SK-N-SH (cell line): ENCODE measurements at regions not wholly inside any gene's neighbourhood (a gene's known extent, or its start where the extent isn't known, plus 50 kb on each side); places are given as distances from the start of the nearest gene placed in this dataset.

Source experiments
- CTCF ChIA-PET: fragments of 300-600, 350-600 bp; formaldehyde crosslinking; extraction: SDS; loops from one replicate; lab custom pipeline; 2021; lab: Yijun Ruan, JAX
- POLR2A ChIA-PET: fragments of 350-600 bp; sonication (Branson Sonifier 250); formaldehyde crosslinking; extraction: SDS; loops from one replicate; lab custom pipeline; 2020; ENCODE audit warnings: antibody characterized with exemption, inconsistent platforms; lab: Yijun Ruan, JAX
- DNase-seq: peaks from one replicate; pipeline ENCODE4 v3.0.0; 2012
- H2AFZ ChIP-seq: fragments of 200-600 bp; sonication (generic); 2 replicates; pipeline ENCODE4 v1.8.1; 2016; ENCODE audit warnings: antibody characterized with exemption, mild to moderate bottlenecking, low read depth
- H3F3A ChIP-seq: fragments of 200-600 bp; sonication (generic); replicated peaks from 2 replicates; pipeline ENCODE3; 2016; ENCODE audit warnings: antibody characterized with exemption, mild to moderate bottlenecking; ENCODE audit not compliant: insufficient read depth
- H3K27ac ChIP-seq, 2 experiments: fragments of 200-500 bp in 1 of 2; fragments of 200-600 bp in 1 of 2; sonication (Bioruptor generic) in 1 of 2; sonication (generic), shearing (Covaris generic) in 1 of 2; 2 replicates each; pipeline versions ENCODE4 v1.5.1 to v1.6.1; 2014 to 2016; ENCODE audit warnings: low read depth in 2 of 2, inconsistent platforms in 1 of 2, low read length in 1 of 2, mild to moderate bottlenecking in 1 of 2, mixed read lengths in 1 of 2
- H3K27me3 ChIP-seq: fragments of 200-600 bp; sonication (generic), shearing (Covaris generic); 2 replicates; pipeline ENCODE4 v1.6.1; 2016; ENCODE audit warnings: mixed run types; ENCODE audit not compliant: insufficient read depth
- H3K36me3 ChIP-seq, 2 experiments: fragments of 200-500 bp in 1 of 2; fragments of 200-600 bp in 1 of 2; sonication (Bioruptor generic) in 1 of 2; sonication (generic) in 1 of 2; replicated peaks in 1 of 2; 2 replicates each; pipeline versions ENCODE3 to v1.5.1; 2014 to 2016; ENCODE audit warnings: low read length in 1 of 2, mild to moderate bottlenecking in 1 of 2; ENCODE audit not compliant: insufficient read depth in 2 of 2, control insufficient read depth in 1 of 2
- H3K4me1 ChIP-seq, 2 experiments: fragments of 200-500 bp in 1 of 2; fragments of 200-600 bp in 1 of 2; sonication (Bioruptor generic) in 1 of 2; sonication (generic), shearing (Covaris generic) in 1 of 2; 2 replicates each; pipeline versions ENCODE4 v1.5.1 to v1.6.1; 2014 to 2016; ENCODE audit warnings: low read depth in 1 of 2, low read length in 1 of 2, mixed run types in 1 of 2; ENCODE audit not compliant: insufficient read depth in 2 of 2, control insufficient read depth in 1 of 2
- H3K4me2 ChIP-seq: fragments of 200-600 bp; sonication (generic), shearing (Covaris generic); 2 replicates; pipeline ENCODE4 v1.6.1; 2017; ENCODE audit warnings: mixed run types
- H3K4me3 ChIP-seq, 2 experiments: fragments of 200-500 bp in 1 of 2; fragments of 200-600 bp in 1 of 2; sonication (Bioruptor generic) in 1 of 2; sonication (generic), shearing (Covaris generic) in 1 of 2; 2 replicates each; pipeline versions ENCODE4 v1.5.1 to v1.8.1; 2014 to 2016; ENCODE audit warnings: low read depth in 2 of 2, inconsistent platforms in 1 of 2, low read length in 1 of 2, mild to moderate bottlenecking in 1 of 2, mixed read lengths in 1 of 2, moderate library complexity in 1 of 2
- H3K79me2 ChIP-seq: fragments of 200-600 bp; sonication (generic); 2 replicates; pipeline ENCODE4 v1.8.1; 2017; ENCODE audit warnings: mild to moderate bottlenecking; ENCODE audit not compliant: insufficient read depth
- H3K9ac ChIP-seq: fragments of 200-600 bp; sonication (generic); 2 replicates; pipeline ENCODE4 v1.6.1; 2017; ENCODE audit warnings: mixed run types
- H3K9me2 ChIP-seq: fragments of 200-600 bp; sonication (generic); 2 replicates; pipeline ENCODE4 v1.6.1; 2017; ENCODE audit warnings: mixed run types
- H3K9me3 ChIP-seq: fragments of 200-600 bp; sonication (generic); 2 replicates; pipeline ENCODE4 v1.6.1; 2017; ENCODE audit warnings: mixed run types, mild to moderate bottlenecking, moderate library complexity
- H4K20me1 ChIP-seq: fragments of 200-600 bp; sonication (generic); 2 replicates; pipeline ENCODE4 v1.6.1; 2017; ENCODE audit warnings: mild to moderate bottlenecking, mixed run types; ENCODE audit not compliant: insufficient read depth
- CHD2 ChIP-seq: fragments of 150-350 bp; IDR thresholded peaks from 2 replicates; pipeline ENCODE4 v1.6.1; 2018; ENCODE audit warnings: low read length; ENCODE audit not compliant: partially characterized antibody
- CTCF ChIP-seq: fragments of 200-600 bp; sonication (generic); IDR thresholded peaks from 2 replicates; pipeline ENCODE4 v1.6.1; 2017; ENCODE audit warnings: antibody characterized with exemption, mild to moderate bottlenecking, moderate library complexity
- ELF1 ChIP-seq: IDR thresholded peaks from 2 replicates; pipeline ENCODE4 v1.4.0; 2012
- EP300 ChIP-seq, 2 experiments: IDR thresholded peaks; 2 replicates each; pipeline versions ENCODE4 v1.4.0 to v1.6.1; 2012; ENCODE audit warnings: borderline replicate concordance in 1 of 2, low read depth in 1 of 2, low read length in 1 of 2
- FOSL2 ChIP-seq: IDR thresholded peaks from 2 replicates; pipeline ENCODE4 v1.4.0; 2012; ENCODE audit warnings: low read depth, mild to moderate bottlenecking, moderate library complexity, borderline replicate concordance
- FOXJ3 ChIP-seq: sonication (generic); formaldehyde crosslinking; IDR thresholded peaks from 2 replicates; pipeline ENCODE4 v1.5.1; 2020; ENCODE audit warnings: mild to moderate bottlenecking, missing genetic modification reagents
- GATA2 ChIP-seq: sonication (generic); formaldehyde crosslinking; IDR thresholded peaks from 2 replicates; pipeline ENCODE4 v1.5.0; 2020; ENCODE audit warnings: mild to moderate bottlenecking, missing genetic modification reagents
- IRF3 ChIP-seq: fragments of 150-350 bp; IDR thresholded peaks from 2 replicates; pipeline ENCODE4 v1.6.1; 2016; ENCODE audit warnings: mild to moderate bottlenecking, low read depth, low read length
- JUND ChIP-seq: IDR thresholded peaks from 2 replicates; pipeline ENCODE4 v1.4.0; 2012
- MAX ChIP-seq: IDR thresholded peaks from 2 replicates; pipeline ENCODE4 v1.4.0; 2012; ENCODE audit warnings: low read depth
- MXI1 ChIP-seq: IDR thresholded peaks from 2 replicates; pipeline ENCODE4 v1.6.1; 2012; ENCODE audit warnings: mild to moderate bottlenecking, low read depth, low read length, improper control_type of control experiment
- NFIC ChIP-seq: IDR thresholded peaks from 2 replicates; pipeline ENCODE4 v1.4.0; 2012; ENCODE audit warnings: borderline replicate concordance
- NRF1 ChIP-seq: IDR thresholded peaks from 2 replicates; pipeline ENCODE4 v1.6.1; 2012; ENCODE audit warnings: low read depth, mild to moderate bottlenecking, low read length
- POLR2AphosphoS5 ChIP-seq: IDR thresholded peaks from 2 replicates; pipeline ENCODE4 v1.6.1; 2012; ENCODE audit warnings: low read depth, low read length
- RAD21 ChIP-seq: IDR thresholded peaks from 2 replicates; pipeline ENCODE4 v1.6.1; 2012; ENCODE audit warnings: mild to moderate bottlenecking, low read length
- RFX5 ChIP-seq: IDR thresholded peaks from 2 replicates; pipeline ENCODE4 v1.6.1; 2012; ENCODE audit warnings: mild to moderate bottlenecking, improper control_type of control experiment, low read length
- RXRA ChIP-seq: IDR thresholded peaks from 2 replicates; pipeline ENCODE4 v1.4.0; 2012; ENCODE audit warnings: low read depth, mild to moderate bottlenecking, borderline replicate concordance
- SIN3A ChIP-seq: IDR thresholded peaks from 2 replicates; pipeline ENCODE4 v1.6.1; 2012; ENCODE audit warnings: low read depth, mild to moderate bottlenecking, low read length, moderate library complexity, borderline replicate concordance
- SMC3 ChIP-seq: IDR thresholded peaks from 2 replicates; pipeline ENCODE4 v1.6.1; 2012; ENCODE audit warnings: low read depth, low read length, improper control_type of control experiment
- TAF1 ChIP-seq: IDR thresholded peaks from 2 replicates; pipeline ENCODE4 v1.6.1; 2012; ENCODE audit warnings: low read depth, mild to moderate bottlenecking, low read length, moderate library complexity, borderline replicate concordance
- USF1 ChIP-seq: IDR thresholded peaks from 2 replicates; pipeline ENCODE4 v1.4.0; 2012; ENCODE audit warnings: low read depth, borderline replicate concordance
- USF2 ChIP-seq: fragments of 150-350 bp; IDR thresholded peaks from 2 replicates; pipeline ENCODE4 v1.6.1; 2017; ENCODE audit warnings: antibody characterized with exemption, low read length, low read depth, borderline replicate concordance
- YY1 ChIP-seq: IDR thresholded peaks from 2 replicates; pipeline ENCODE4 v1.4.0; 2012; ENCODE audit warnings: low read depth, mild to moderate bottlenecking
- ZBTB33 ChIP-seq: IDR thresholded peaks from 2 replicates; pipeline ENCODE4 v1.4.0; 2012; ENCODE audit warnings: low read depth, borderline replicate concordance
- WGBS: methylation state at CpG from one replicate; pipeline ENCODE4 v1.1.6; 2017; ENCODE audit warnings: low lambda C conversion rate; 5-methylcytosine and 5-hydroxymethylcytosine counted together

- WGBS, result 56% methylated on average over 9 of the region's 9 CpGs
- no peak overlapping the region for H3K4me2 ChIP-seq
- no peaks in the 10 kb centered on the region for H3K9me3 ChIP-seq
- H3K27me3 ChIP-seq, result no peaks in the 10 kb centered on the region; the same call in 1 of the 2 replicates
- H3K9ac ChIP-seq, result no peak overlapping the region
- DNase-seq, result peak; percentile 45
- ChIA-PET POLR2A (no interaction called here), CTCF (interaction anchor here (0.6 to 4.7 kb wide), 22 partner anchors 10 to 1281 kb away, joined by 3 to 28 read pairs (median 3); no protein-coding TSS in a partner anchor)
- no peaks in the 10 kb centered on the region for H3K79me2 ChIP-seq
- no peaks in the 10 kb centered on the region for H3K9me2 ChIP-seq
- H3K27ac ChIP-seq, result no peak overlapping the region
- H3F3A ChIP-seq, result no peaks in the 10 kb centered on the region
- H3K36me3 ChIP-seq, result no peaks in the 10 kb centered on the region
- no peak overlapping the region for H2AFZ ChIP-seq
- no peaks in the 10 kb centered on the region for H4K20me1 ChIP-seq
- peaks cover 0 to 5% of the 10 kb centered on the region in 2 experiments; a peak in 1 of 4 replicates for H3K4me1 ChIP-seq
- no peak overlapping the region; a peak in 1 of 4 replicates for H3K4me3 ChIP-seq
- TF ChIP-seq FOXJ3 (CRISPR knock-in tag), result no peak
- TF ChIP-seq JUND, result no peak
- TF ChIP-seq SMC3, result peak; percentile 41
- TF ChIP-seq NRF1, result no peak
- no peak for TF ChIP-seq IRF3
- TF ChIP-seq CTCF, result peak; percentile 80
- TF ChIP-seq MAX, result no peak
- TF ChIP-seq POLR2AphosphoS5, result no peak
- TF ChIP-seq RFX5, result no peak
- no peak for TF ChIP-seq MXI1
- no peak for TF ChIP-seq USF2
- TF ChIP-seq USF1, result no peak
- TF ChIP-seq NFIC, result no peak
- no peak for TF ChIP-seq FOSL2
- TF ChIP-seq GATA2 (CRISPR knock-in tag), result no peak
- no peak for TF ChIP-seq ELF1
- no peak for TF ChIP-seq YY1
- no peak for TF ChIP-seq TAF1
- TF ChIP-seq CHD2, result no peak
- TF ChIP-seq RAD21, result peak; percentile 65
- no peak for TF ChIP-seq SIN3A
- no peak for TF ChIP-seq EP300 (IDR thresholded peaks at IDR 0.05; ENCODE audit: borderline replicate concordance in 1 of 2, low read depth in 1 of 2, low read length in 1 of 2)
- TF ChIP-seq RXRA, result no peak
- no peak for TF ChIP-seq ZBTB33
Measured at GRCh38 chr9:107137495-107138202, 145.4 kb upstream of the RAD23B start.
